GM19468 (cell line): ENCODE measurements at regions not wholly inside any gene's neighbourhood (a gene's known extent, or its start where the extent isn't known, plus 50 kb on each side); places are given as distances from the start of the nearest gene placed in this dataset.

Experiments
- ATAC-seq: cut with Tn5 transposase; IDR thresholded peaks from one replicate; pipeline ENCODE4 v1.9.1; 2021; ENCODE audit warnings: mild to moderate bottlenecking, moderate library complexity, moderate number of reproducible peaks; ENCODE audit not compliant: unreplicated experiment; ENCODE audit errors: extremely low read depth

DNA sequence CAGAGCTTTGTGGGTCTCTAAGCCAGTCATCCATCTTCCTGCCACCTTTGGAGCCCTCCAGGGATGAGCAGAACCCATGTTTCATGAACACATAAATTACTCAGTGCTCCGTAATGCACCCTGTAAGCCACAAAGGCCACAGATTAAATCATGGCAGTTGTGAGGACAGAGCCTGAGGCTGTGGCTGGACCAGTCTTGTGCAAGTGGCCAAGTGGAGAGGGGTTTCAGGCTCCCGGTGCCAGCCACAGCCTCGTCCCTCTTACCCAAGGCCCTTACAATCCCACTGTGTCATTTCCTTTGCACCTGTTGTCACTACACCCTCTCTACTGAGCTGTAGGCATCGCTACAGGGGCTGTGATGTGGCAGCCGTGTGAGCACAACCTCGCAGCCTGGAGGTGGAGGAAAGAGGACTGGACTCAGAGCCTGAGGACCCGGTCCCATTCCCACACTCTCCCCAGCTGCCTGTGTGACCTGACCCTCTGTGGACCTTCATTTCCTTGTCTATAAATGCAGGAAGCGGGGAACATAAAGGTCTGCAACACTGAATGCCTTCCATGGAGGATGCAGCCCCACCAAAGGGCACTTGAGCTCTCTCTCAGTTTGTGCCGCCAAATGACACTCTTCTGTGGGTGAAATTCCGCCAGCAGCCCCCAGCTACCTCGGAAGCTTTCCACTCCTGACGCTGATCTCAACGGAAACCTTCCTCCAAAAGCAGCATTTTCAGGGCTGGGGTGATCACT is 792.0 kb downstream of the UQCRFS1 start:
- ATAC-seq = no peak

DNA sequence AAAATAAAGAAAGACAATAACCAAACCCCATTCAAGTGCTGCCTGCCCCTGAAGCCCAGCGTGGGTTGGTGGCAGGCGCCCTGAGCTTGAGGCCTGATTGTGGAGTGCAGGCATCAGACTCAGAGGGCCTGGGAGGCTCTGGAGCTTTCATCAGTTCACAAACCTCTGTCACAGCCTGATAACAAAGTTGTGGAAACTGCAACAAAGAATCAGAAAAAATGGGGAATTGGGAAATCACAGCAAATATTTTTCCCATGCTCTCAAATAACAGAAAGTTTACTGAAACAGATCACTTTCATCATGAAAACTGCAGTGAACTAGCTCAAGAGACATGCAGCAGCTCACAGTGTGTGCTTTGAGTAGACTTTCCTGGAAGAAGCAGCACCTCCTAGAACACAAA is 793.6 kb downstream of the UQCRFS1 start:
- no peak for ATAC-seq

DNA sequence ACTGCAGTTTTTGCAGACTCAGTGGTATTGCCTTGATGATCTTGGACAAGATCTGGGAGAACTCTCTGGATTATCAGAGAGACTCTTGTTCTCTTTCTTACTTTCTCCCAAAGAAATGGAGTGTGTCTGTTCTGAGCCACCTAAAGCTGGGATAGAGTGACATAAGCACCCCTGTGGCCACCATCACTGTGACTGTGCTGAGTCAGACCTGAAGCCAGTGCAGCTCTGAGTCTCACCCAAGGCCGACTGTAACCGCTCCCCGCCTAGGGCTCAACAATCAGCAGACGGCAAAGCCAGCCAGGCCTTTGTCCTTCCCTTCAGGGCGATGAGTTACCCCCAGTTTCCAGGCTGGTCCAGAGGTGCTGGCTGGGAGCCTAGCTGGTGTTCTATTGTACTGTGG is 795.6 kb downstream of the UQCRFS1 start:
- ATAC-seq = no peak

DNA sequence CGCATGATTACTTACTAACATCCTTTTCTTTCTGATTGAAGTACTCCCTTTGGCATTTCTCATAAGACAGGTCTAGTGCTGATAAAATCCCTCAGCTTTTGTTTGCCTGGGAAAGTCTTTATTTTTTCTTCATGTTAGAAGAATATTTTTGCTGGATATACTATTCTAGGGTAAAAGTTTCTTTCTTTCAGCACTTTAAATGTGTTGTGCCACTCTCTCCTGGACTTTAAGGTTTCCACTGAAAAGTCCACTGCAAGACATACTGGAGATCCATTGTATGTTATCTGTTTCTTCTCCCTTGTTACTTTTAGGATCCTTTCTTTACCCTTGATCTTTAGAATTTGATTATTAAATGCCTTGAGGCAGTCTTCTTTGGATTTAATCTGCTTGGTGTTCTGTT is 796.7 kb downstream of the UQCRFS1 start:
- no peak for ATAC-seq

DNA sequence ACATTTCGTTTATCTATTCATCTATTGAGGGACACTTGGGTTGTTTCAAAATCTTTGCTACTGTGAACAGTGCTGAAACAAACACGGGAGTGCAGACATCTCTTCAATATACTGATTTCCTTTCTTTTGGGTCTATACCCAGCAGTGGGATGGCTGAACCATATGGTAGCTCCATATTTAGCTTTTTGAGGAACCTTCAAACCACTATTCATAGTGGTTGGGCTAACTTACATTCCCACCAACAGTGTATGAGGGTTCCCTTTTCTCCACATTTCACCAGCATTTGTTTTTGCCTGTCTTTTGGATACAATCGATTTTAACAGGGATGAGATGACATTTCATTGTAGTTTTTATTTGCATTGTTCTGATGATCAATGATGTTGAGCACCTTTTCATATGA is 798.2 kb downstream of the UQCRFS1 start:
- ATAC-seq = no peak

DNA sequence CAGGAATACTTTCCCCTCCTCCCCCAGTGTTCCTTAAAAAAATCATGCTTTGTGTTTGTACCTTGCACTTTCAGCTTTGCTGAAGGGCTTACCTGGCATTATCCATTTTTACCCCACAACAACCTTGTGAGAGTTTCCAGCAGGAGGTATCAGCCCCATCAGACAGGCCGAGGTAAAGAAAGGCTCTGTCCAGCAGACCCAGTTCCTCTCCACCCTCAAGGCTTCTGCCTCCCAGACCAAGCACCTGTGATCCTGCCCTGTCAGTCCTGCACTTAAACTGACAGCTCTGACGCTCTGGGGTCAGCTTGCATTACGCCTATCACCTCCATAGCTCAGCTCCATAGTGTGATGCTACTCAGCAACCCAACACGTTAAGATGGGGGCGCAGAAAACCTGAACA is 803.1 kb downstream of the UQCRFS1 start:
- no peak for ATAC-seq

DNA sequence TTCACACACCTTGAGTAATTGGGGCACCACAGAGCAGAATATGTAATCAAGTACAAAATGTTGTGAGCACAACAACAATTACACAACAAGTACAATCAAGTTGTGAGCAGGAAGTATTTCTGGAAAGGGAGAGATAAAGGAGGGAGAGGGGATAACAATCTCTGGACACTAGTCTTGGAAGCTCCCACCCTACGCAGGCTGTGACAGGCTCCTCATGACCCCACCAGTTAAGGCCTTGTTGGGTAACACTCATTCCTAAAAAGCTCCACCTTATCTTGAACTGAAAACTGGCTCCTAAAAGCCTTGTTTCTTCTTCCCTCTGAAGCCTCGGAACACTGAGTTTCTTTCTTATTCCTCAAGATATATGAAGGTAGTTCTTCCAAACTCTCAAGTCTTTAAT is 806.0 kb downstream of the UQCRFS1 start:
- ATAC-seq = no peak

DNA sequence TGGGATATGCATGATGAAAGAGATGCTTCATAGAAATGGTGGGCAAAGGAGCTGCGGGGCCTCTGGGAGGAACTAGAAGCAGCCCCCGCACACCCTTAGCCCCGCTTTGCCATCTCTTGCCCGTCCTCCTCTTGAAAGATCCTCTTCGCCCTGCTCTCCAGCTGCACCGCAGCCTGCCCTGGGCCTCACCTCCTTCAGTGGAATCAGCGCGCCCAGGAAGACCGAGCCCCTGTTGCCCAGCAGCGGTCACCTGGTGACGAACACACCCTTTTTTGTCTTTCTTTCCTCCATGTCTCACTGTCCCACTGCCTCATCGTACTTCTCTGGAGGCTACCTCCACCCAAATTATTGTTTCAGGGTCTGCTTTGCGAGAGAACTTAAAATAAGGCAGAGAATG is 807.6 kb downstream of the UQCRFS1 start:
- no peak for ATAC-seq

DNA sequence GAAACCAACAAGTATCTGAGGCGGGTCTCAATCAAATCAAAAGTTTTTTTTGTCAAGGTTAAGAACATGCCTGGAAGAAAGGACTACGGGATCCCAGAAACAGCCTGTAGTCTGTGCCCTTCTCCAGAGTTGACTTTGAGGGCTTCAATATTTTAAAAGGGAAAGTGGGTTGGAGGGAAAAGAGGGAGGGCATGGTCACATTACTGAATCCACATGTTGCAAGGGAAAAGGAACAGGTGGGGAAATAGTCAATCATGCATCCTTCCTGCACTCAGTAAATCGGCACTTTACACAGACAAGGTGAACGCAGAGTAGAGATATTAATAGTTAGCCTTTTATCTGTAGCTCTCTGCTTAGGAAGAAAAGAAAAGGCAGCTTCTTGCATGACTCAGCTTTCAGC is 808.5 kb downstream of the UQCRFS1 start:
- no peak for ATAC-seq

DNA sequence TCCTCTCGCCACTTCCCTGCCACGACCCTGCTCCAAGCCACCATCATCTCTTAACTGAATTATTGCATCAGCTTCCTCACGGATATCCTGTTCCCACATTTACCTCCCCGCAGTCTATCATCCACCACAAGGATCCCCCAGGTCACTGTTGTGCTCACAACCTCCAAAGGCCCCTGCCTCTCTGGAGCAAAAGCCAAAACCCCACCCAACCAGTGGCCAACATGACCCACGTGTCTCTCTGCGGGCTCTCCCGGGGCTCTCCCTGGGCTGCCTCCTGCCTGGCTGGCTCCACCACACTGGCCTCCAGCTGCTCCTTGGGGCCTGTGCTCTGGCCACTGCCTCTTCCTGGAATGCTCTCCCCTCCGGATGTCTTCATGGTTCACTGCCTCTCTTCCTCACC is 809.3 kb downstream of the UQCRFS1 start:
- ATAC-seq = no peak

DNA sequence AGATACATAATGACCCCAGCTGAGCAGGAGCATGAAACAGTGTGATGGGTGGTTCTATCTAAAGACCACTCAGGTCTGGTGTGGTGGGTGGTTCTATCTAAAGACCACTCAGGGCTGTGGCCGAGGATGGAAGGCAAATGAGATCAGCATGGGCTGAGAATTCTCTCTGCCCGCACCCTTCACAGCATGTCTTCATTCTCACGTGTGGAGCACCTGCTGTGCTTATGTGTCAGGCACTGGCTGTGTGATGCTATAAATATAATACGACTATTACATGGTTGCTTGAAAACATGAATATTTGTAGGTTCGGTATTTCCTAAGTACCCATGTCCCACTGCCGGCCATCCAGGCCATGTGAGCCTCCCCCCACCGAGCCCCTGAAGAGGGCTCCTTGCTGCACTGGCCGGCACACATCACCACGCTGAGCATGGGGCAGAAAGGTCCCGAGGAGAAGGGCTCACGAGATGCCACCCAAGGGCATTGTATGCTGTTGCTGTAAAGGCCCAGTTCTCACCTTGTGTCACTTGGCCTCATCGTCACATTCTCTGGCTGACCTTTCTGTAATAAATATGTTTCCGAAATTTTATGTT is 810.2 kb downstream of the UQCRFS1 start:
- no peak for ATAC-seq

DNA sequence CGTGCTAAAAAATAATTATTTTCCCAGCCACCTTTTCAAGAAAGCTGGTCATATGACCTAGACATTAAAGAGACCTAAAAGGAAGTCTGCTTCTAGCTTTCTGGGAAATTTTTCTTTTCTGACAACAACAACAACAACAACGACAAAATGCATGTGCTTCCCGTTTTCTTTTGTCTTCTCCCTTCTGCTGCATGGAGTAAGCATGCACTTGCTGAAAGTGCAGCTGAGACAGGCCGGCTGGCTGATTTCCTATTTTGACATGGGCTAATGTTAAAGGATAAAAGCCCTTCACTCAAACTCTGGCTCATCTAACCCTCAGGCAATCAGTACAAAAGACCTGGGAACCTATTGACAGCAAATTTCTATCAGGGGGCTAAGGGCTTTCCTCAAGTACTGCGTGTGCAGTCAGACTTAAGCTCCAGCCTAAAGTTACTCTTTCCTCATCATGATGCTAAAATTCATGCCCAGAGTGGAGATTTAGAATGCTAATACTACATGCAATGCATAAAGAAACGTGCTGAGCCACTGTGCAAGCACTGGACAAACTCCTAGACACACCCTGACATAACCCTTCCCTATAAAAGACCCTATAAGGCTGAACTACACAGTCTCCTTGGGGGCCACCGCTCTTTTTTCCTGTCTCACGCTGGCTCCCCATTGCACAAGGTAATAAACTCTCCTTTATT is 811.1 kb downstream of the UQCRFS1 start:
- ATAC-seq = no peak

DNA sequence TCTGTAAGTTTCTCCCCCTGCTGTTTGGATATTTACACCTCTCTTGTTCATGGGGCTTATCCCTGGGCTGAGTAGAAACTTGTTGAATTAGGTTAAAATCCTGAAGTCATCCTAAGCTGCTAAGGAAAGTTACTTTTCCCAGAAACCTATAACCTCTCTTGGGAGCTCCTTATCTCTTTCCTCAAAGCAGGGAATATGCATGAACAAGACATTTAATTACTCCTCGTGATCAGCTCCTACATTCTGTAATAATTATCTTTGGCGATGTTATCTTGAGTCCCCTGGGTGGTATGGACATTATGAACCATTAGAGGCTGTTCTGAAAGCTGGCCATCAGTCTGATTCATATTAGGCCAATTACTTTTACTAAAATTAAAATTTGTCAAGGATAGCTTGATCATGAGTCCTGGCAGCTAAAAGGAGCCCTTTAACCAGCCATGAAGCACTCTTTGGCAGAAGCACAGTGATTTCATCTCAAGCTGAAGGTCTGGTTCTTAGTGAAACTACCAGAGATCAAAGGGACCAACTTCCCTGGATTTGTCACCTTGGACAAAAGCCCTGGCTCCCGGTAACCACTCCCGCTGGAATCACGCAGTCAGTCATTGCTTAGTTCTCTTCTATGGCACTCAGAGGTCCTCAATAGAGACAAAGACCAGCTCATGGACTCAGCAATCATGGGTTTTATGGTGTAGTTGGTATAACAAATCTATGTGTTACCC is 811.8 kb downstream of the UQCRFS1 start:
- ATAC-seq = no peak

DNA sequence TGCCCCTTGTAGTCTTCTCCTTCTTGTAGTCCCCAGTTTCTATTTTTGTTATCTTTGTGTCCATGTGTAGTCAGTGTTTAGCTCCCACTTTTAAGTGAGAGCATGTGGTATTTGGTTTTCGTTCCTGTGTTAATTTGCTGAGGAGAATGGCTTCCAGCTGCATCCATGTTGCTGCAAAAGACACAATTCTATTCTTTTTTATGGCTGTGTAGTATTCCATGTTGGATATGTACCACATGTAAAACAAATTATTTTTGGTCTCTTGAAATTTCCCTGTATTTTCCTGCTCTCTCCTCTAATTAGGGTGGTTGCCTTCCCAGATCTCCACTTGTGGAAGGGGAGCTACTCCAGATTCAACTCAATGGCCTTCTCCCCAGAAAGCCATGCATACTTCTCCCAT is 813.8 kb downstream of the UQCRFS1 start:
- ATAC-seq = no peak

DNA sequence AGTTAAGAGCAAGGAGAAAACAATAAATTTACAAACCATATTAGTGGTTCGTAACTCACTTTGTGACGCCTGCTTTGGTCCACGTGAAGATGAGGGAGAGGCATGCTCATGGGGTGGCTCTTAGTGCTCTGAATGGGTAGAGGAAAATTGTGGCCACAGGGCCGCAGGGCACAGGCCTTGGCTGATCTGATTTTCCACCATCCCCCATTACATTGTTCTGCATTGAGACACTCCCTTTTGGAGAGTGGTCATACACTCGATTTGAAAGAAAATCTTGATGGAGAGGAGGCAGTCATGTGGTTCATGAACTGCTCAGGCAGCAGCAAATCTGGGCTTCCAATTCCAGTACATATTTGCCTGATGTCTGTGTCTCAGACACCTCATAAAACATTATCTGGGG is 815.2 kb downstream of the UQCRFS1 start:
- no peak for ATAC-seq

DNA sequence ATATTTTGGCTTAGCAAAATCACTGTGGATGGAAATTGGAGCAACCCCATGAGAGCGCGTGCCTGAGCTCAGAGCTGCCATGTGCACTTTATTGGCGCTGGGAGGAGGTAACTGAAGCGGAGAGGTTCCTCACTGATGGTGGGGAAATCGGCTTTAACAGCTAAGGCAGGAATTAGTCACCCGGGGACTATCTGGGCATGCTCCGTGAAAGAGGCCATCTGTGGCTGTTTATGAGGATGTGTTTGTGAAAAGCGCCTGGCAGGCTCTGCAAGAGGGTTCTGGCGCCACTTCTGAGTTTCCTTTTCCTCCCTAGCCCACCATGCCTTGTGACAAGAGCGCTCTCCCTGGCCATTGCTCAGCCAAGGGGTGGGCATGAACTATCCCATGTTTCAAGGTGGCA is 815.6 kb downstream of the UQCRFS1 start:
- no peak for ATAC-seq

DNA sequence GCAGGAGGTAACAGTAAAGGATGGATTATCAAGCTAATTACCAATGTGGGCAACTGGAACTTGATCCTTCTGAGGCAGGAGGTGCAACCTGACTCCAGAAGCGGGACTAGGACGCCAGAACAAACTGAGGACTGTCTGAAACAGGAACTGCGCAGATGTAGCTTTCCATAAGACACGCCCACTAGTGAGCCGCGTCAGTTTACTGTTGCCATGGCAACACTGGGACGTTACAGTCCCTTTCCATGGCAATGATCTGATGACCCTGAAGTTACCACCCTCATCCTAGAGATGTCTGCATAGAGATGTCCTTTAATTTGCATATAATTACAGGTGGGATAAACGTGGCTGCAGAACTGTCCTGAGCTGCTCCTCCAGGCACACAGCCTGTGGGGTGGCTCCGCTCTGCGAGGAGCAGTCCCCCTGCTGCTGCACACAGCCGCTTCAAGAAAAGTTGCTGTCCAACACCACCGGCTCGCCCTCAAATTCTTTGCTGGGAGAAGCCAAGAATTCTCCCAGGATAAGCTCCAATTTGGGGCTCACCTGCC is 816.6 kb downstream of the UQCRFS1 start:
- no peak for ATAC-seq

DNA sequence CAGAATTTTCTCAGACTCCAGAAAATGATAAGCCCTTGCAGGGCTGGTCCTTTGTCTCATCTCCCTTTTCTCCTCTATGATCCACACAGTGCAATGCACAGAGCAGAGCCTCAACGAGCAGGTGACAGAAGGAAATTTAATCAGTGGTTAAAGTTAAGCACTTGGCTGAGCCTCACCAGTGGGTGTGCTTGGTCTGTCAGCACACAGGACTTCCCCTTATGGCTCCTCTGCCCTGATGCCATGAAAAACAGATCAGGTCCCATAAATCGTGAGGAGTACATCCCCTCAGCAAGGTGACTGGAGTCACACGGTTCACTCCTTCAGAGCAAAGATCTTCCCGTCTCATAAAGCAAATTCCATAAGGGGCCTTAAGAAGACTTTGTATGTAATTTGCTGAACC is 818.2 kb downstream of the UQCRFS1 start:
- ATAC-seq = no peak

DNA sequence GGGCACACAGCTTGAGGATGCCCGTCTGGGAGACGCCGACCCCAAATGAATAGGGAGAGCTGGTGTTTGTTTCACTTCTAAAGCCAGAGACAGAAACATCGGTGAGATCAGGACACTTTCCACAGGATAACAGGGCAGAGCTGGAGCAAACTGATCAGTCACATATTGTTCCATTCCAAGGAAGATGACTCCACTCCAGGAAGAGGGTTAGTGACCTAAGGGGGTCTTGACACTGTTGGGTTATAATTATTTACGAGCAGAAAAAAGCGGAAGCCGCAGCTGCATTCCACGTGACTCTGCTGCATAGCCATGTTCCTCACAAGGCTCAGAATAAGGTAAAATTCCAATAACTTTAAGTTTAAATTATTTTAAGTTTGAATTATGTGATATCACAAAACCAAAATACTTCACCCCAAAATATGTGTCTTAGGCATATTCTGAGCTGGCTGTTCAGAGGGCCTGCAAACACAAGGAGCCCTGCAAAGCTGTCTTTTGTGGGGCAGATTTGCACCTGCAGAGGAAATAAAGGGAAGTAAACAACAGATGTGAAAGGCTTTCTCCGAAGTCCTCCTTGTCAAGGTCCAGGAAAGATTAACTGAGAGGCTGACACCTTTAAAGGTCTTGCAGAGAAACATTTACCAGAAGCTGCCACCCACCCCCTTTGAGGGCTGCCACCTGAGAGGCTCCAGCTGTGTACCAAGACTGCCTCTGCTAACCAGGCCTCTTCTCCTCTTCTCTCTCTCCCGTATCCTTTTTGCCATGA is 819.2 kb downstream of the UQCRFS1 start:
- ATAC-seq = no peak

DNA sequence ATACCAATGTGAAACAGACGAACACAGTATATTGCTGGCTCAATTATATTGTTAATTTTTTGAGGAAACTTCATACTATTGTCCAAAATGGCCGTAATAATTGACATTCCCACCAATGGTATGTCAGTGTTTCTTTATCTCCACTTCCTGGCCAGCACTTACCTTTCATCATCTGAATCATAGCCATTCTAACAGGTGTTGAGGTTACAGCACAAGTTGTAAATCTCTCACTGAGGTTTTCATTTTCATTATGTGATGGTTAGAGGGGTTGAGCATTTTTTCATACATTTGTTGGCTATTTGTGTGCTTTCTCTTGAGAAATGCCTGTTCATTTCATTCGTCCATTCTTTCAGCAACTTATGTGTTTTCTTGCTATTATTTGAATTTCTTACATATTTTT is 824.0 kb downstream of the UQCRFS1 start:
- ATAC-seq = no peak
